Activated T-helper 9 cell treated with anti-CD3 and anti-CD28 coated beads, Interleukin-2, amount 50 U/mL, for 16 hours (primary cell): ENCODE measurements at regions not wholly inside any gene's neighbourhood (a gene's known extent, or its start where the extent isn't known, plus 50 kb on each side); places are given as distances from the start of the nearest gene placed in this dataset.

Experiments used
- DNase-seq: peaks from one replicate; pipeline ENCODE4 v3.0.0-alpha.2; 2020; ENCODE audit warnings: low read depth

DNA sequence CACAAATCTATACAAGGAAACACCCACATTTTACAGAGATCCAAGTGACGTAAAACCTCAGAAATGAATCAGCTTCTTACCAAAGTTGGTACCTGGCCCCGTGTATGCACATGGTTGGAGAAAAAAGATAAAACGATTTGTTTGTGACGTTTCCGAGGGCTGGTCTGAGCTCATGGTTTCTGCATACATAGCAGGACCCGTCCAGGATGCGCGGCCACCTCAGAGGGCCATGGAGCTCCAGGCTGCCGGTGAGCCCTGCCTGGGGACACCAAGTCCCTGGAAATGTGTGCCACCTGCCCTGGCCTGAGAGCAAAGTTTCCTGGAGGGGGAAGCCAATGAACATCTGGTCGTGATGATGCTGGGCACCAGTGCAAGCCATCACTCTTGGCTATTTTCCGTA lies 402.6 kb upstream of the MKI67 start:
- DNase-seq = no peak

DNA sequence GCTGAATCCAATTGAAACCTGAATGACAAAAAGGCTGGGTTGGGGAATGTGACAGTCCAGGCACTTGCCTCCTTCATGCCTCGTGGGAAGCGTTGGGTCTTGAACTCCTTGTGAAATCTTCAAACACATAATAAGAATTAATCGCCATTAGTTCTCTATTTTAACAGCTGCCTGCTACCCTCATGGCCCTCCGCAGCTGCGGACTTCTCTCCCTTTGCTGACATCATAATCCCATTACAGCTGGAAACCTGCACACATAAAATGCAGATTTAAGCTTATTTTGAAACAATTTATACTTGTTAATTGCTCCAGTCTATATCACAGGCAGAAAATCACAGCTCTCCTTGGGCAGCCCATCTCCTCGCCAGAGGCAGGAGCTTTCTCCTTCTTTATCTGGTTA lies 403.0 kb upstream of the MKI67 start:
- no peak for DNase-seq

DNA sequence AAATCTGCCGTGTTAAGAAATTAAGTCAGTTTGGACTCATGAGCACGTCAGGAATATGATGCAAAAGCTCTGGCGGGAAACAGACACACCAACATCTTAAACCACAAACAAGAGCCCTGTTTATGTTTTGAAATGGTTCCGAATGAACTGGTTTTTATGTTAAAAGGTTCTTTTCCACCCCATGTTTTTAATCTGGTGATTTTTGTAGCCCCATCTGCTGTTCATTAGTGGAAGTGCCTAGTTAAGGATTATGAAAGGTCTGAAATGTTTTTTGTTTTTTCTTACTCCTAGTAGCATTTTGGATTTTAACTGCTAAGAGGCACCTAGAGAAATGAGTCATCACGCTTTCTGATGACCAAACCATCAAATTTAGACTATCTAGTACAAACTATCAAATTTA lies 404.1 kb upstream of the MKI67 start:
- DNase-seq = no peak

DNA sequence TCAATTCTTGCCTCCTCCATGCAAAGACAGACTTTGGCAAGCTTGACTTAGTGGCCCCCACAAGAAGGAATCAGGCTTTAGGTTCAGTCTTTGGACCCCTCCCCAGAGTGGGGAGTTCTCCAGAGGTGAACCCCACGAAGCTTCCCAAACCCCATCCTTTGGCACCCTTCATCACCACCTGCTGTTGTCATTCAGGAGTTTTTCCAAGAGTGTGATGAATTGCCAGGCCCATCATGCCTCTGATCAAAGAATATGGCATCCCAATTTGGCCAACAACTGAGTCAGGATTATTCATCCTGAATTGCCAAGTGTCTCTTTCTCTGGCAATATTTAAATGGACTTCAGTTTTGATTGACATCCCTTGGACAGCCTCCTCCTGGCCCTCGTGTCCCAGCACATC lies 404.7 kb upstream of the MKI67 start:
- DNase-seq = no peak

DNA sequence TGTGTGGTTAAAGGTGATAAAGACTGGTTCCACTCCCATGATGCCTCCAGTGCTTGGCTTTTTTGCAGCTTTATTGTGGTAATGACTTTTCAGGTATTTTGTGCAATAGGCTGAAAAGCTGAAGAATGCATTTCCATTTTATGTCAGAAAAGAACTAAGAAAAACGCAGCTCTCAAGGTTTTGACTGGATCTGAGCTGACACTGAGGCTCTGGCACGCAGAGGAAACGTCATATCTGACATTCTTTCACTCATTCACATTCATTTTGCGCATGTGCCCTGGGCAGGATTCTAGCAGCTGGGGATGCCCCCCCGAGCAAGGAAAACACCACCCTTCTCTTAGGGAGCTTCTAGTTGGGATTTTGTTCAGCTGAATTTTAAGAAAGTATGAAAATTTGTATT lies 408.5 kb upstream of the MKI67 start:
- no peak for DNase-seq

DNA sequence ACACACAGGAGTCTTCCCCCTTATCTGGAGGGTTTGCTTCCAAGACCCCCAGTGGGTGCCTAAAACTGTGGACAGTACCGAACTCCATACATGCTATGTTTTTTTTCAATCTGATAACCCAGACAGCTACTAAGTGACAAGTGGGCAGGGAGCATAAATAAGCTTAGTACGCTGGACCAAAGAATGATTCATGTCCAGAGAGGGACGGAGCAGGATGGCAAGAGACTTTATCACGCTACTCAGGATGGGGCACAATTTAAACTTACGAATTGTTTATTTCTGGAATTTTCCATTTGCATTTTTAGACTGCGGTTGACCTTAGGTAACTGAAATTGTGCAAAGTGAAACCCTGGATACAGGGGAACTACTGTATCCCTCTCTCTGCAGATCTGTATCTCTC lies 410.0 kb upstream of the MKI67 start:
- DNase-seq = no peak

DNA sequence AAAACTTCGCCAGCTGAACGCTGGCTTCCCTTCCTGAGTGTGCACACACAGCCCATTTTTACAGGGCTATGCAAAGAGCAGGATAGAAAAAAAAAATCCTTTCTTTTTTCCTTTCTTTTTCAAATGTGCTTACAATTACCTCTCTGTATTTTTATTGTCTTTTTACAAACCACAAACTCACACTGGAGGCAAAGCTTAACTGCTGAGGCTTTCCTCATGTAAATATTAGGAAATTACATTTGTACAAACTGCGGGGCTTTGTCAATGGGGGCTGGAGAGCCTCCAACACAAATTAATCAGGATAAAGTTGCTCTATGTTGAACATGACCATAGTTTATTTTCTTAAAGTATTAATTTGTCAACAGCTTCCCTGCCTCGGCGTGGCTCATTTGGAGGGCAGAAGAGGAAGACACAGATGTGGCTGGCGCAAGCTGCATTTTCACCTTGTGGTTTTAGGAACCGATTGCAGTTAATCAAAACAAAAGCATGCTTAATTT lies 411.7 kb upstream of the MKI67 start:
- no peak for DNase-seq

DNA sequence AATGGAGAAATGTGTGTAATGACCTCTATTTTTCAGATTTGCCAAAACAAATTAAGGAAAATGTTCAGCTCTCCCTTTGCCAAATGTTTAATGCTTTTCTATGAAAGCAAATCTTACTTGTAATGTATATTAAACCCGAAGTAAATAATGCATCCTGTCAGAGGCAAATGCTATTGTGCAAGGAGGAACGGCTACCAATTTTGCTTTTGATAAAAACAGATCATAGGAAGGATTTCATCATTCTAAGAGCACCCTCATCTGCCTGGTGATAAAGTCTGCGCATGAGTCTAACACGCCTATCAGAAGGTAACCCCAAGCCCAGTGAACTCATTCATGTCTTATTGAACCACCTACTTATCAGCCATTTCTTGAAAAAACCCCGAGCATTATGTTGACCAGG lies 412.4 kb upstream of the MKI67 start:
- no peak for DNase-seq

DNA sequence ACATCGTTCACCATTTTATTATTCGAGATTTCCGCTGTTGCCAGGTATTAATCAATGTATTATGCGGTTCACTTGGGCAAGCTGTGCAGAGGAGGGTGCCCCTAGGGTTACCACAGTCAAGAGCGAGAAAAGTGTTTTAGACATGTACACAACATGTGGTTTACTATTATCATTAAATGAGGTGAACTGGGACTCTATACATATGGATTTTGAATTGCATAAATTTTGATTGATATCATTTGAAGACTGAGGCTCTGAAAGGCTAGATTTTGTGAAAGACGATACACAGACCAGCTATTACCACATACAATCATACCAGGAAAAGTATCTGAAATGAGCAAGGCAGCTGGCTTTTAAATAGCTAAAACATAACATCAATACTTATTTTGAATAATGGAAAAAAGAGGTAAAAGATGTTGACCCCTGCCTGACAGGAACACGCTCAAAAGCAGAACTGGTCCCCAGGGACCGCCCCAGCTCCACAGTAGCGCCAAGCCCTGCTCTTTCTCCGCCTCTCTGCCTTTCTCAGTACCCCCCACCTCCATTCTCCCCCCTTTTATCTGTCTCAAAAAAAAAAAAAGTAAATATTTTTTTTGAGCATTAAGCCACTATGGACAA lies 413.4 kb upstream of the MKI67 start:
- DNase-seq = no peak

DNA sequence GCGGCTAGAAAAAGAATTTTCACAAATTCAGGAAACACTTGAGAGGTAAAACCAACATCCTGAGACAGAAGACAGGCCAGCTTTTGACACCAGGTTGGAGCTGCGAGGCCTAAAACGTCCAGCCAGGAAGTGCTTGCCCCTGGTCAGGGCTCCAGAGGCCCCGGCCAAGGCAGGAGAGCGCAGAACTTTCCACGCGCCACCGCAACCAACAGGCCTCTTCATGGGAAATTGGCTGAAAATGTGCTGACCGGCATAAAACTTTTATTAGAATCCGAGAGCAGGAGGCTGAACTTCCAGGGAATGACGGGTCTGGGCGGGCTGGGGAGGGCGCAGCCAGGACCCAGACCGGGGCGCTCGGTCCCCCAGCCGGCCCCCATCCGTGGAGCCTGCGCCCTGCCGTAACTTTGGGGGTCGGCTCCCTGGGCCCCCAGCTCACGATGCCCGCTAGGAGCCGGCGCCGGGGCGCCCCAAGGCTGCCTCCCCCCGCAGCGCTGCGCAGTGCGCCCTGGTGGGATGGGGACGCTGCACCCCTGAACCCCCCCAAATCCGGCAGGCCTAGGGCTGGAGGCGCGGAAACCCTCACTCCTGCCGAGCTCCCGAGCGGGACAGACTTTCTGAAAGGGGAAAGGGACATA lies 414.0 kb upstream of the MKI67 start:
- no peak for DNase-seq

DNA sequence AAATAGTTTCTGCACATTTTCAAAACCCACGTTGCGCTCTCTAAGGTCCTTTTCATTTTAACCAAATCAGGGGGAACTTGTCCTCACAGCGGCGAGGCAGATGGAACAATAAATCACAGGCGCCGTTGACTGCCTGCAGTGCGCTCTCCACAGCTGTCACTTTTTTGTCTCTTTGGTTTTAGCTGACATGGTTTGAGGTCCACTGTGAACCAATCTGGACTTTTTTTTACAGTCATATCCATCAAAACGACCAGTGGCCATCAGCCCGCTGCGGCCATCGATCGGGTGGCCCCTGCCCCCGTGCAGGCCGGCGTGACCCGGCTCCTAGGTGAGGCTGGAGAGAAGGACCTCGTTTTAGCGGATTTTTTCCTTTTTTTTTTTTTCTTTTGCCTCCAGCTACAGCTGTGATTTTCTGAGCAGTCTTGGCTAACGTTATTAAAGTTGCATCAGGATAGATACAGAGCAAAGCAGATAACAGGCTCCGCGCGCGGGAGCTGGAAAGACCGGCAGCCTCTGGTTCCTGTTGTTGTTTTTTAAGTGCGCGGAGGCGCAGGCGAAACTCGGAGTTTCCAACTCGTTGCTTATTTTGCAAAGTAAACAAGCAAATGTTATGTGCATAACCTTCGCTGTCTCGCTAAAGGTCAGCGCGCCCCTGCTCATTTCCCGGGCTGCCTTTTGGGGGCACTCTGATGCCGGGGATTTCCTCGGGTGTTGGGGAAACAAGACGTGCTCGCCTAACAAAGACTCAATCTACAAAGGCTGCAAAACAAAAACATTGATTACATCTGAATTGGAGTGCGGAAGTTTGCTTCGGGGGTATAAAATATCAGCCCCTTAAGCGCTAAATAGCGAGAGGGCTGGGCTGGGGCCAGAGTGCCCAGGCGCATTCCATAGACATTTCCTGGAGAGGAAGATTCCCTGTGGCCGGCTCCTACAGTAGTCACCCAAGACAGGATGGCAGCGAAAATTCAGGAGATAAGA lies 414.8 kb upstream of the MKI67 start:
- DNase-seq = no peak

DNA sequence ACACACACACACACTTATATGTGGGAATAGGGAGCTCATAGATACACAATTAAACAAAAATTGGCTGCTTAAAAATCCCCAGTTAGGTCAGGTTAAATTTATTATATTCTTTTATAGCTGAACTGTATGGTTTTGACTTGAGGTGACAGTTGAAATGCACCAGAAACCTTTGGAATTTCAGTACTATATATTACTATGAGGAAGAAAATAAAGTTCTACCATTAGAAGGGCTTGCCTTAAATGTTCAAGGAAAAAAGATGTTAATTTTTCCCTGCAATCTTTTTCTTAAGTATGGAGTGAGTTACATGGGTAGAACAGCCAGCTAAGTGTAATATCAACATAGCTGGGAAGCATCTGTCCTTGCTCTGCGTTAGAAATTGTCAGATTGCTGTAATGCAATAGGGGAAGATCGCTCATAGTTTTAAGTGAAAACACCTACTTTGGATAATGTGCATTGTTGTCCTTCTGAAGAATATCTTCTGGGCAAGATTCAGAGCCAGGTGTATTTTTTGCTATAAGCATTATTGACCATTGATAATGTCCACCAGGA lies 415.8 kb upstream of the MKI67 start:
- no peak for DNase-seq

DNA sequence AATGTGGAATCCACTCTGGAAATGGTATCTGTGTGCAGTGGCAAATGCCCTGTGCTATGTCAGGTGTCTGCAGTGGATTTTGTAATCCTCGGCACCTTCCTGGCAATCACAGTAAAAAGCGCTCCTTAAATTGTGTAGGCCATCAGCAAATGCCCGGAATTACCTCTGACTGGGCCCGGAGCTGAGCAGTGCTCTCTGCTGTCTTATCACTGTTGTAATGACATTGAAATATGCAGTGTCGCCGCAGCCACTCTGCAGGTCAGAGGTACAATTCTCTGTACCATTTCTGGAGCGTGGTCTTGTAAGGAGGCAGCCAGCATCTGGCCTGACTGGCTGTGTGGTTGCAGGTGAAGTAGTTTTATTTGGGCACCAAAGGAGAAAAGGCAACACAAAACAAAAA lies 416.4 kb upstream of the MKI67 start:
- no peak for DNase-seq

DNA sequence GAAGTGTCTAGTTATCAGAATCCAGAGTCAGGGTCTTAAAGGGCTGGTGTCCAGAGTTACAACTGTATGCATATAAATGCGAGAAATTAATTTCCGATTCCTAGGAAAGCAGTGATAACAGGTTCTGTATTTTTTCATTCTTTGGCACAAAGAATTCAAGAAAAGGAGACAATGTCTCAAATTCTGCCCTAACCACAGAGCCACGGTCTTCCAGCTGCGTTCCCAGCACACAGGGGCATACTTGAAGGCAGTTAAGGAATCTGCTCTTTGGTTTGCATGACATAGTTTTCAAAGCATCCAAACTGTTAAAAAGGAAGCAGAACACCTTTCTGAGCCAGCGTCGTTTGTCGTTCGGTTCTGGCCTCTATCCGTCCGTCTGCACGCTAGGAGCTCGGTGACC lies 416.9 kb upstream of the MKI67 start:
- DNase-seq = no peak

DNA sequence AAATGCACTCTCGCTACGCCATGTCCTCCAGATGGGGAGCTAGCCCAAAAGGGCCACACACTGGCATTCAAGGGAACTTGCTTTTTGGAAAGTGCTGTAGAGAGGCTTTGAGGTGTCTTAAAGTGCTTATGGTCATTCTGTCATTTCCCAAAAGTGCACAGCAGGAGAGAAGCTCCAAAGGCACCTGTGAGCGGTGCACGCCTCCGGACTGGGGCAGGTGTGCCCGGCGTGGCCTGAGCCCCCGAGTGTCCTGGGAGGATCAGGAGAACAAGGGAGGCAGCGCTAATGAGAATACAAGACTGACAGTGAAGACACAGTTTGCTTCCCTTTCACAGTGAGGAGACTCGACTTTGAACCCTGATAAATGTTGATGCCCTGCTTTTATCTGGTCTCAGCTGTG lies 419.0 kb upstream of the MKI67 start:
- no peak for DNase-seq

DNA sequence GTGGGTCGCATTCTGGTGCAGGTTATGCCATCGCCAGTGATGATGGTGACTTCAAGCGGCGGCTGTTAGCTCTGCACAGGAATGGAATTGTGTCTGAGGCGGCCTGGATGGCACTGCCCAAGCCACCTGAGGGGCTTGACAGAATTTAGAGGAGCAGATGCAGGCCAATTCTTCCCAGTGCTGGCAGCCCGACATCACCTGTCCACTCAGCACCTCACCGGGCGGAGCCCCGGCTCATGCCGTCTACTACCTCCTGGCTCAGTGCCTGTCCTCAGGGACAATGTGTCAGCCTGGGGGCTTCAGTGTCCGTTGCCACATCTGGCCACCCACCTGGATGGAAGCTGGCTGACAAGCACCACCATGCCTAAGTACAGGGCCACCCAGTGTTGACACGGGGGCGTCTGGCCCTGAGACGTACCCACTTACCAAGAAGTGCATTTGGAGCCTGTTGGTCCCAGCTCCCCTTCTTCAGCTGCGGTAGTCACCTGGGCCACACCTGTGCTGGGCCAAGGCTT lies 420.5 kb upstream of the MKI67 start:
- DNase-seq = no peak

DNA sequence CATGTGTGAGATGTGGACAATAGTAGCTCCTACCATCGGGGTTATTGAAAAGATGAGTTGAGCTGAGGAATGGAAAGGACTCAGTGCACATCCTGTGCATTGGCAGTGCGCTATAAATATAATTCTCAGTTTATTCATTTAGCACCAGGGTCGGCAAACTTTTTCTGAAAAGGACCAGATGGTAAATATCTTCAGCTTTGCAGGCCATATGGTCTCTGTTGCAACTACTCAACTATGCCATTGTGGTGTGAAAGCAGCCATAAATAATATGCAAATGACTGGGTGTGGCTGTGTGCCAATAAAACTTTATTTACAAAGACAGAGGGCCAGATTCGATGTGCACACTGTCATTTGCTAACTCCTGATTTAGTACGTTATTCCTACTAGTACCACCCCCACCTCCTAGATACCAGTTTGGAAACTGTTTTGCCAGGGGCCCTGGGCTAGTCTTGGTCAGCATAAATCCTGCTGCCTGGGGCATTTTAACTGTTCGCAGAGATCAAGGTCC lies 422.9 kb upstream of the MKI67 start:
- no peak for DNase-seq

DNA sequence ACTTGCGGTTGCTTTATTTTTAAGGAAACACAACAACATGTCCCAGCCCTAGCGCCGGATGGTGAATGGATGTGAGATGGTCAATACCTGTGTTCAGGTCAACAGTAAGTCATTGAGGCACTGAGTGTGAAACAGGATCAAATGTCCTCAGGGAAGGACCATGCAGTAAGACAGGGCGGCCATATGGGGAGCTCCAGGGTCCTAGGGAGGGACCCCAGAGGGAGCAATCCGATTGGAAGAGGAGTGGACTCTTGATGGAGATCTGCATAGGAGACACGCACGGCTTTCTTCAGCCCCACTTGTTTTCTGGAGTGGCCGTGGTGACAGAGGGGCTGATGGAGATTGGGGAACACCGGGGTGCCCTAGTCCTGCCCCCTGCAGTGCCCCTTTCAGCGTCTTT lies 423.8 kb upstream of the MKI67 start:
- DNase-seq = no peak

DNA sequence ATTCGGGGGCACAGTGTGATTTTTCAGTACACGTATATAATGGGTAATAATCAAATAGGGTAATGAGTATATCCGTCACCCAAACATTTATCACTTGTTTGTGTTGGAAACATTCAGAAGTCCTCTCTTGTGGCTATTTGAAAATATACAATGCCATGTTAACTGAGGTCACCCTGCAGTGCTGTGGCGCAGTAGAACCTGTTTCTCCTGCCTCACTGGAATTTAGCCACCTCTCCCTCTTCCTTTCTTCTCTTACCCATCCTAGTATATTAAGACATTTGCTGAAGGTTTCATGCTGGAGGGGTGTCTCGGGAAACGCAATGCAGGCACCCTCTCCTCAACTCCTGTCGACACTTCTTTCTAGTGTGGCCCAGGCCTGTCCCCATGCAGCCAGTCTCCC lies 425.3 kb upstream of the MKI67 start:
- no peak for DNase-seq

DNA sequence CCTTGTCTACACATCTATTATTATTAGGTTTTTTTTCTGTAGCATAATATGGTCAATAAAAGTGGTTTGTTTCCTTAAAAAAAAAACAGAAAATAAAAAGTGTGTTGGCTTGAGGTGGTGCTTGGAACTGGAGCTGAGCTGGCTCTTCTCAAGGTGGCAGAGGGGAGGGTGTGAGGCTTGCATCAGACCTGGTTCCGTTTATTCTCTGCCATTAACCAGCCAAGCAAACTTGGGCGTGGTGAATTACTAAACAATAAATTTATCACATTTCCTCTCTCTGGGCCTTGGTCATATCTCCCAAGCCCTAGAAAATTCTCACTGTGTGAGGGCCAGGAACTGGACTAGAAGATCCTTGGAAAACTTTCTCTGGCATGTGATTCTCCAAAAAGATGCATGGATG lies 427.5 kb upstream of the MKI67 start:
- no peak for DNase-seq

DNA sequence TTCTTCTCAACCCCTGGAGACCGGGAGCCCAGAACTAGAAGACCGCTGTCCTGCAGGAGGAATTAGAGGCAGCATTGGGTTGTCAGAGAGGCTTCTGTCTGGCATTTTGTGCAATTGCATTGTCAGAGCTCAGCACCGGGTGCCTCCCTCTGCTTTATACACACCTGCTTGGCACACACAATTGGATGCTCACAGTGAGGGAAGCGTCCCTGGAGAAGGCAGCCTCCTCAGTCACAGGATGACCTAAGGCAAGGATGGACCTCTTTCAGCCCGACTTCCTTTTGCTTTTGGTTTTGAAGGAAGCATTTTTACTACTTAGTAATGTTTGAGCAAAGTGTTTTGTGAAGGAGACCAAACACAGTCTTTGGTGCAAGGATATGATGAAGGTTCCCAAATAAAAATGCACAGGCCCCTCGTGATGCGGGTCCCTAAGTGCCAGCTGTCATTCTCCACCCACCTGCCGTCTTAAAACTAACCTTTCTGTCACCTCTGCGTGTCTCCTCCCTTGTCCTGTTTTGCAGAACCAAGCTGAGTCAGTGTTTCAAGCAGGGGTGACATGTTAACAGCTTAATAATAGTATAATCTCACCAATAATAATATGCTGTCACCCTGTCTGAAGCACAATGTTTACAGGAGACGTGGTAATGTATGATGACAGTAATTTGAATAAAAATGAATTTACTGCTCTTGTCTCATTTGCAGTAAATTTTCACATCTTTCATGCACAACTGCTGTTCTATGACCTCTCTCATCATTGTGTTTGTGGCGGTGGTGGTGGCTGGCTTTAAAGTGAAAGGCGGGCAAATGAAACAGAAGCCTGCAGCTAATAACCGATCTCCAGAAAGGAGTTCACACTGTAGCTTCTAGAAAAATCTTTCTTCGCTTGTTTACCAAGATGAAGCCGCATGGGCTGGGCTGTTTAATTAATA lies 430.2 kb upstream of the MKI67 start:
- DNase-seq = no peak
